ENCODE measurements at regions not wholly inside any gene's neighbourhood (a gene's known extent, or its start where the extent isn't known, plus 50 kb on each side); places are given as distances from the start of the nearest gene placed in this dataset.
A peak's percentile ranks its signal among the peaks of the same experiment; 100 is the strongest.
"Not testable (repeated sequence)": the region's sequence is repeated elsewhere in the genome, so short reads cannot be mapped to it uniquely, and the experiment has no call there.

GRCh38 chr1:148357037-148357436 is 126.1 kb downstream of the PPIAL4G start:
- no peak for DNase-seq (ENCODE audit: low read depth in 2 of 2)

GRCh38 chr1:148355976-148356375 is 127.1 kb downstream of the PPIAL4G start:
- DNase-seq (ENCODE audit: low read depth in 2 of 2), result no peak

- no peak for DNase-seq (ENCODE audit: low read depth in 2 of 2)
These were observed 128.2 kb downstream of the PPIAL4G start for GRCh38 chr1:148354913-148355308.

- no peak for DNase-seq (ENCODE audit: low read depth in 2 of 2)
These were observed 128.7 kb downstream of the PPIAL4G start for GRCh38 chr1:148354284-148354912.

GRCh38 chr1:148353461-148354283 is 129.4 kb downstream of the PPIAL4G start:
- DNase-seq (ENCODE audit: low read depth in 2 of 2), result no peak

GRCh38 chr1:148352470-148353053 is 130.5 kb downstream of the PPIAL4G start:
- no peak for DNase-seq (ENCODE audit: low read depth in 2 of 2)

GRCh38 chr1:148347781-148348180 is 135.3 kb downstream of the PPIAL4G start:
- no peak for DNase-seq (ENCODE audit: low read depth in 2 of 2)

- DNase-seq (ENCODE audit: low read depth in 2 of 2), result not testable (repeated sequence)
These were observed 137.4 kb downstream of the PPIAL4G start for GRCh38 chr1:148345659-148346151.

- not testable (repeated sequence) for DNase-seq (ENCODE audit: low read depth in 2 of 2)
These were observed 138.5 kb downstream of the PPIAL4G start for GRCh38 chr1:148344651-148345050.

- DNase-seq (ENCODE audit: low read depth in 2 of 2), result not testable (repeated sequence)
These were observed 141.4 kb downstream of the PPIAL4G start for GRCh38 chr1:148341729-148342128.

- DNase-seq (ENCODE audit: low read depth in 2 of 2), result not testable (repeated sequence)
These were observed 146.8 kb downstream of the PPIAL4G start for GRCh38 chr1:148336121-148336918.

GRCh38 chr1:148334339-148335130 is 148.6 kb downstream of the PPIAL4G start:
- DNase-seq (ENCODE audit: low read depth in 2 of 2), result peak; percentile 43 to 62

- no peak for DNase-seq (ENCODE audit: low read depth in 2 of 2)
These were observed 149.2 kb downstream of the PPIAL4G start for GRCh38 chr1:148333875-148334338.

- DNase-seq (ENCODE audit: low read depth in 2 of 2), result no peak
These were observed 154.2 kb downstream of the PPIAL4G start for GRCh38 chr1:148328884-148329283.

- DNase-seq (ENCODE audit: low read depth in 2 of 2), result not testable (repeated sequence)
These were observed 158.1 kb downstream of the PPIAL4G start for GRCh38 chr1:148325031-148325430.

GRCh38 chr1:148324465-148324864 is 158.6 kb downstream of the PPIAL4G start:
- not testable (repeated sequence) for DNase-seq (ENCODE audit: low read depth in 2 of 2)

- not testable (repeated sequence) for DNase-seq (ENCODE audit: low read depth in 2 of 2)
These were observed 163.0 kb downstream of the PPIAL4G start for GRCh38 chr1:148320079-148320478.

- no peak for DNase-seq (ENCODE audit: low read depth in 2 of 2)
These were observed 164.2 kb downstream of the PPIAL4G start for GRCh38 chr1:148318904-148319242.

- DNase-seq (ENCODE audit: low read depth in 2 of 2), result peak; percentile 40 to 46
These were observed 164.8 kb downstream of the PPIAL4G start for GRCh38 chr1:148318123-148318903.

Data from stimulated activated CD8-positive, alpha-beta memory T cell treated with anti-CD3 and anti-CD28 coated beads, Interleukin-7, amount 100 ng/mL, for 4 hours (primary cell).